ENCODE measurements at regions not wholly inside any gene's neighbourhood (a gene's known extent, or its start where the extent isn't known, plus 50 kb on each side); places are given as distances from the start of the nearest gene placed in this dataset.

DNA sequence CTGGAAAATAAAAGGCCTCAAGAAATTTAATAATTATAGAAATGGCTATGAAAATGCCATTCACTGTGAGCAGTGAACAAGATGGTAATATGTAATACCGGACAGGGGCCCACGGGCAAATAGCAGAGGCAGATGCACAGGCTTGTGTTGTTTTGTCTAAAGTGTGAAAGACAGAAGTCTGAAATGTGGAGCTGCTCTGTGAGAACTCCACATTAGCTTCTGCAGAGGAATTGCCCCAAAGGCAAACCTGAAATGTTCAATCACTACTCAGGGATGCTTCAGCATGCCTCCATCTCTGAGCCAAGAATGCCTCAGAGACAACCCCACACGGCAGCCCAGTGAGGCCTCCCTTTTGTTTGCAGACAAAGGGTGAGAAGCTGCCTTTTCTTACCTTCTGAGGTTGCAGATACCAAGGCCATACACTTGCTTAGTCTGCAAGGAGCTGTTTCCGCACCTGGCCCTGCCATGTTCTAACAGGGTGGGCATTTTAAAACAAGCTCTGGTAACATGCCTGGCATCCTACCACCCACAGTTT is 124.3 kb upstream of the CXCL14 start:
- Mint-ChIP-seq H3K4me1 (no peaks in the 10 kb centered on the region), H3K27me3 (no peaks in the 10 kb centered on the region), H3K9me3 (no peaks in the 10 kb centered on the region), H3K27ac (no peak overlapping the region), H3K4me3 (no peak overlapping the region), H3K36me3 (no peaks in the 10 kb centered on the region)
- no peak for DNase-seq
- H3K36me3 ChIP-seq (ENCODE audit: insufficient read depth, low read length) = no peaks in the 10 kb centered on the region
- no peaks in the 10 kb centered on the region for H3K9me3 ChIP-seq (ENCODE audit: control insufficient read depth in 1 of 2, low read length in 2 of 2)
- intact Hi-C loops (cut with micrococcal nuclease) = no loop called here
- no peaks in the 10 kb centered on the region for H3K4me1 ChIP-seq (ENCODE audit: insufficient read depth, low read length)
- H3K4me3 ChIP-seq (ENCODE audit: low read length in 2 of 2) = no peak overlapping the region
- H3K27me3 ChIP-seq (ENCODE audit: insufficient read depth, low read length) = no peaks in the 10 kb centered on the region
- CTCF ChIA-PET (ENCODE audit: partially characterized antibody) = no interaction called here
- H3K27ac ChIP-seq (ENCODE audit: low read depth, low read length) = no peak overlapping the region
- POLR2A ChIA-PET (ENCODE audit: partially characterized antibody) = no interaction called here

DNA sequence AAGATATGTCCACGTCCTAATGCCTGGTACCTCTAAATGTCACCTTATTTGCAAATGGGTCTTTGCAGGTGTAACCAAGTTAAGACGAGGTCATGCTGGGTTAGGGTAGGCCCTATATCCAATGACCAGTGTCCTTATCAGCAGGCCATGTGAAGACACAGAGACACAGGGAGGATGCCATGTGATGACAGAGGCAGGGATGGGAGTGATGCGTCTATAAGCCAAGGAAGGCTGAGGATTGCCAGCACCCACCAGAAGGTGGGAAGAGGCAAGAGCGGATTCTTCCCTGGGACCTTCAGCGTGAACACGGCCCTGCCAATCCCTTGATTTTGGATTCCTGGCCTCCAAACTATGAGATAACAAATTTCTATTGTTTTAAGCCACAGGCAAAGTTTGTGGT is 123.4 kb upstream of the CXCL14 start:
- ChIA-PET POLR2A (ENCODE audit: partially characterized antibody) (no interaction called here), CTCF (ENCODE audit: partially characterized antibody) (no interaction called here)
- Mint-ChIP-seq H3K4me3 (no peak overlapping the region), H3K4me1 (no peaks in the 10 kb centered on the region), H3K36me3 (no peaks in the 10 kb centered on the region), H3K27ac (no peak overlapping the region), H3K27me3 (no peaks in the 10 kb centered on the region), H3K9me3 (peaks cover 0 to 1% (median 0%) of the 10 kb centered on the region in 8 donors)
- intact Hi-C loops (cut with micrococcal nuclease) = no loop called here
- H3K4me1 ChIP-seq (ENCODE audit: insufficient read depth, low read length) = no peaks in the 10 kb centered on the region
- H3K9me3 ChIP-seq (ENCODE audit: control insufficient read depth in 1 of 2, low read length in 2 of 2) = no peaks in the 10 kb centered on the region
- no peak overlapping the region for H3K27ac ChIP-seq (ENCODE audit: low read depth, low read length)
- DNase-seq = no peak
- H3K27me3 ChIP-seq (ENCODE audit: insufficient read depth, low read length) = no peaks in the 10 kb centered on the region
- no peak overlapping the region for H3K4me3 ChIP-seq (ENCODE audit: low read length in 2 of 2)
- H3K36me3 ChIP-seq (ENCODE audit: insufficient read depth, low read length) = no peaks in the 10 kb centered on the region

DNA sequence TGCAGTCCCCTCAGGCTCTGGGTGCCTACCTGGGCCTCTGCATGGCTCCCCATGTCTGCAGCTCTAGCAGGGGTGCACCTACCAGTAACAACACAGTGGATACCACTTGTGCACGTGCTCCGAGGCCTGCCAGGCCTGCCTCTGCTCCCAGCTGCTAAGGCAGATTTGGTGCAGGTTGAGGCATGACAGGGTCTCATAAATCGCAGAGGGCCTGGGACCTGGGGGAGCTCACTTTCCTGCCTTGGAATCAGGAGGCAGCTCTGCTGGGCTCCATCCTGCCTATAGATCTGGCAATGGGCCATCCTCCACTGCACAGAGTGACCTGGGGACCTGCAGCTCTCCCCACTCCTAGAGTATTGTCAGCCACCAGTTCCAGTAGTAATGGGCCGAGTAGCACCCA is 121.9 kb upstream of the CXCL14 start:
- no peak overlapping the region for H3K4me3 Mint-ChIP-seq
- ChIA-PET CTCF (ENCODE audit: partially characterized antibody) (no interaction called here), POLR2A (ENCODE audit: partially characterized antibody) (no interaction called here)
- H3K9me3 Mint-ChIP-seq = peaks cover 0 to 1% (median 0%) of the 10 kb centered on the region in 8 donors
- no peak overlapping the region for H3K4me3 ChIP-seq (ENCODE audit: low read length in 2 of 2)
- intact Hi-C loops (cut with micrococcal nuclease) = no loop called here
- no peaks in the 10 kb centered on the region for H3K4me1 Mint-ChIP-seq
- no peaks in the 10 kb centered on the region for H3K4me1 ChIP-seq (ENCODE audit: insufficient read depth, low read length)
- H3K9me3 ChIP-seq (ENCODE audit: control insufficient read depth in 1 of 2, low read length in 2 of 2) = no peaks in the 10 kb centered on the region
- H3K27ac ChIP-seq (ENCODE audit: low read depth, low read length) = no peak overlapping the region
- H3K27ac Mint-ChIP-seq = no peak overlapping the region
- no peaks in the 10 kb centered on the region for H3K36me3 ChIP-seq (ENCODE audit: insufficient read depth, low read length)
- DNase-seq = no peak
- no peaks in the 10 kb centered on the region for H3K27me3 Mint-ChIP-seq
- H3K27me3 ChIP-seq (ENCODE audit: insufficient read depth, low read length) = no peaks in the 10 kb centered on the region
- no peaks in the 10 kb centered on the region for H3K36me3 Mint-ChIP-seq

DNA sequence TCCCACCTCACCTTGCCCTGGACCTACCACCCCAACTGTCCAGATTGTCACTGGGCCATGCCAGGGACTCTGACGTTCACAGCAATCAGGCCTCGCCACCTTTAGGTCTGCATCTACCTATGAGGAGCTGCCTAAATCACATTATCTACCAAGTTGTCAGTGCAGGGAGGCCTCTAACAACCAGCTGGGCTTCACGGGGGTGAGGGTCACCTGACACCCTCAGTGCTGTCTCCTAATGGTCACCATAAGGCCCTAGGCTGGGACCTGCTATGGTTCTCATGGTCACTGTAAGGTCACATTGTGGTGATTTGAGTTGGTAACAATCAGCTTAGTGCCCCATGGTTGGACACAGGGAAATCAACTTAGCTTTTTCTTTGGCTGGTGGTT is 119.2 kb upstream of the CXCL14 start:
- H3K4me1 ChIP-seq (ENCODE audit: insufficient read depth, low read length) = no peaks in the 10 kb centered on the region
- intact Hi-C loops (cut with micrococcal nuclease) = no loop called here
- H3K27me3 Mint-ChIP-seq = peaks cover 0 to 2% of the 10 kb centered on the region in 2 donors
- H3K27ac ChIP-seq (ENCODE audit: low read depth, low read length) = no peak overlapping the region
- no peaks in the 10 kb centered on the region for H3K36me3 ChIP-seq (ENCODE audit: insufficient read depth, low read length)
- ChIA-PET CTCF (ENCODE audit: partially characterized antibody) (interaction anchor here (1.0 kb wide), 1 partner anchor 11 kb away, joined by 3 read pairs; no protein-coding TSS in a partner anchor), POLR2A (ENCODE audit: partially characterized antibody) (no interaction called here)
- no peak overlapping the region for H3K27ac Mint-ChIP-seq
- H3K9me3 Mint-ChIP-seq = peaks cover 0 to 1% (median 0%) of the 10 kb centered on the region in 8 donors
- no peaks in the 10 kb centered on the region for H3K27me3 ChIP-seq (ENCODE audit: insufficient read depth, low read length)
- H3K4me3 ChIP-seq (ENCODE audit: low read length in 2 of 2) = no peak overlapping the region
- H3K4me3 Mint-ChIP-seq = no peak overlapping the region
- H3K9me3 ChIP-seq (ENCODE audit: control insufficient read depth in 1 of 2, low read length in 2 of 2) = no peaks in the 10 kb centered on the region
- H3K4me1 Mint-ChIP-seq = no peaks in the 10 kb centered on the region
- no peaks in the 10 kb centered on the region for H3K36me3 Mint-ChIP-seq
- no peak for DNase-seq

DNA sequence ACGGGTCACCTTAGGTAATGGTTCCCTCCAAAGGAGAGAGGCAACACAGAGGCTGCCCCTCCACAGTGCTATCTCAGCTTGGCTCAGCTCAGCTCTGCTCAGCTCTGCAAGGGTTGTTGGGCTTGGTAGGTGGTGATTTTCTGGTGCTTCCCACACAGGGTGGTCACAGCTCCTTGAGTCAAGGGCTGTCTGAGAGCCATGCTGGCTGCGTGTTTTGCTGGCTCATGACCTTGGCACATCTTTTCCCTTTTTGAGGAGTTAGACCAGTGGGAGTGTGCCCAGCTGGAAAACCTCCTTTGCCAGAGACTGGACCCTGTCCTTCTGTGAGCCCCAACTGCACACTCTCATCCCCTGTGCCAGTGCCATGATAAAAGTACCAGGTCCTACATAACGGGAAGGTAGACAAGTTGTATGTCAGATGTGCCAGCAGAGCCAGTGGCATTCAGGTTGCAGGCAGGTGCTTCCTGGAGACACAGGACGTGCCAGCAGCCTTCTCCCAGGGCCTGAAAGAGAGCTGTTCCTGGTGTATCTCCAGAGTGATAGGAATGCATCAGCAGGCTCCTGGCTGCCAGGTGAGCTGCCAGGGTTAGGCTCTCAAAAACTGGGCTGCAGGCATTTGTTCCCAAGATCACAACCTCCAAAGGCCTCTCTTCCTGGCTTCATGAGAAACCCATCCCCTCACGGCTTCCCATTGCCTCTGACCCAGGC is 118.6 kb upstream of the CXCL14 start:
- POLR2A ChIA-PET (ENCODE audit: partially characterized antibody) = no interaction called here
- CTCF ChIA-PET (ENCODE audit: partially characterized antibody) = interaction anchor here (1.0 kb wide), 1 partner anchor 10 kb away, joined by 3 read pairs; no protein-coding TSS in a partner anchor
- H3K36me3 ChIP-seq (ENCODE audit: insufficient read depth, low read length) = no peaks in the 10 kb centered on the region
- DNase-seq = no peak
- intact Hi-C loops (cut with micrococcal nuclease) = no loop called here
- H3K4me3 ChIP-seq (ENCODE audit: low read length in 2 of 2) = no peak overlapping the region
- Mint-ChIP-seq H3K27me3 (peaks cover 0 to 2% of the 10 kb centered on the region in 2 donors), H3K9me3 (peaks cover 0 to 1% (median 0%) of the 10 kb centered on the region in 8 donors), H3K4me1 (no peaks in the 10 kb centered on the region), H3K27ac (no peak overlapping the region), H3K4me3 (no peak overlapping the region), H3K36me3 (no peaks in the 10 kb centered on the region)
- H3K27ac ChIP-seq (ENCODE audit: low read depth, low read length) = no peak overlapping the region
- H3K9me3 ChIP-seq (ENCODE audit: control insufficient read depth in 1 of 2, low read length in 2 of 2) = no peaks in the 10 kb centered on the region
- H3K4me1 ChIP-seq (ENCODE audit: insufficient read depth, low read length) = no peaks in the 10 kb centered on the region
- H3K27me3 ChIP-seq (ENCODE audit: insufficient read depth, low read length) = no peaks in the 10 kb centered on the region

DNA sequence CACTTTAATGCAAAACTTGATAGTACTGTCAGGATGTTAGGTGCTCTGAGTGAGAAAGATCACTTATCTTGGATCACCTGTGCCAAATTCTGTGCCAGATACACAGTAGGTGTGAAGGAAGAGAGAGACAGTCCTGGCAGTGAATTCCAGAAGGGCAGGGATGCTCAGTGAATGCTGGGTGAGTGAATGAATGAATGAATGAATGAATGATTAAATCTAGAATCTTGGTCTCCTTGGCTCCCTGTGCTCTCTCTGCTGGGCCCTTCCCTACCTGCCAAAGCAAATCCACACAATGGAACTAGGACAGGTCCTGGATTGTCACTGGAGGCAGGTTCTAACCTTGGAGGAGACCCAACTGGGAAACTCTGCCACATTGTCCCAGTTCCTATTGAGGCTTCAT is 117.5 kb upstream of the CXCL14 start:
- ChIA-PET POLR2A (ENCODE audit: partially characterized antibody) (no interaction called here), CTCF (ENCODE audit: partially characterized antibody) (no interaction called here)
- no peaks in the 10 kb centered on the region for H3K4me1 ChIP-seq (ENCODE audit: insufficient read depth, low read length)
- no peak for DNase-seq
- H3K9me3 Mint-ChIP-seq = peaks cover 0 to 1% (median 0%) of the 10 kb centered on the region in 8 donors
- no peaks in the 10 kb centered on the region for H3K36me3 Mint-ChIP-seq
- no peaks in the 10 kb centered on the region for H3K4me1 Mint-ChIP-seq
- H3K27me3 Mint-ChIP-seq = peaks cover 4% of the 10 kb centered on the region in 2 donors
- no peaks in the 10 kb centered on the region for H3K9me3 ChIP-seq (ENCODE audit: control insufficient read depth in 1 of 2, low read length in 2 of 2)
- no peak overlapping the region for H3K4me3 ChIP-seq (ENCODE audit: low read length in 2 of 2)
- no peaks in the 10 kb centered on the region for H3K27me3 ChIP-seq (ENCODE audit: insufficient read depth, low read length)
- H3K36me3 ChIP-seq (ENCODE audit: insufficient read depth, low read length) = no peaks in the 10 kb centered on the region
- intact Hi-C loops (cut with micrococcal nuclease) = no loop called here
- no peak overlapping the region for H3K27ac Mint-ChIP-seq
- H3K27ac ChIP-seq (ENCODE audit: low read depth, low read length) = no peak overlapping the region
- no peak overlapping the region for H3K4me3 Mint-ChIP-seq

DNA sequence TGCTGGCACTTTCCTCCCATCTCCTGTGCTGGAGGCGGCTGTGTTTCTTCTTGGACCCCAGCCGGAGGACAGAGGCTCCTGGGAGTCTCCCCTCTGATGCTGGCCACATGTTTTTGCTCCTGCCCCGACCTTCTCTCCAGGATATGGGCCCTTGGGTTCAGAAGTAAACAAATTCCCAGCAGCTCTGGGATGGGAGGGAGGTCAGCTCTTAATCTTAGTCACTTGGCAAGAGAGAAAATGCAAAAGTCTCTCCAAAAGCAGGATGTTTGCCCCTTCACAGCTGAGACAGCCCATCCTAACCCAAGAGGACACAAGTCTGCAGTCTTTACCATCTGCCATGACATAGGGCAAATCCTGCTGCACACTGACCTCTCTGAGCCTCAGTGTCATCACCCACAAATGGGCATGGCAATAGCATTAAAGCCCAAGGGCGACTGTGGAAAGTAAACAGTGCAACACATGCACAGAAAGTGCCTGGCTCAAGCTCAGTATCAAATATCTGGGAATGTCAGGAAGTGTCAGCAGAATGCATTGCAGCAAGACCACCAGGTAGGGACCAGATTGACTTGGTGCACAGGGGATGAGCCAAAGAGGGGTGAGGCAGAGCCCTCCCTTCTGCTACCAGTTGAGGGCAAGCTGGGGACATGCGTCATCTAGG is 117.0 kb upstream of the CXCL14 start:
- Mint-ChIP-seq H3K9me3 (peaks cover 0 to 1% (median 0%) of the 10 kb centered on the region in 8 donors), H3K4me3 (no peak overlapping the region), H3K4me1 (no peaks in the 10 kb centered on the region), H3K27ac (no peak overlapping the region), H3K27me3 (peaks cover 6 to 8% of the 10 kb centered on the region in 2 donors), H3K36me3 (no peaks in the 10 kb centered on the region)
- no peaks in the 10 kb centered on the region for H3K27me3 ChIP-seq (ENCODE audit: insufficient read depth, low read length)
- POLR2A ChIA-PET (ENCODE audit: partially characterized antibody) = no interaction called here
- H3K4me1 ChIP-seq (ENCODE audit: insufficient read depth, low read length) = no peaks in the 10 kb centered on the region
- intact Hi-C loops (cut with micrococcal nuclease) = no loop called here
- H3K4me3 ChIP-seq (ENCODE audit: low read length in 2 of 2) = no peak overlapping the region
- CTCF ChIA-PET (ENCODE audit: partially characterized antibody) = no interaction called here
- H3K27ac ChIP-seq (ENCODE audit: low read depth, low read length) = no peak overlapping the region
- DNase-seq = no peak
- no peaks in the 10 kb centered on the region for H3K36me3 ChIP-seq (ENCODE audit: insufficient read depth, low read length)
- no peaks in the 10 kb centered on the region for H3K9me3 ChIP-seq (ENCODE audit: control insufficient read depth in 1 of 2, low read length in 2 of 2)
